ENCODE measurements at regions not wholly inside any gene's neighbourhood (a gene's known extent, or its start where the extent isn't known, plus 50 kb on each side); places are given as distances from the start of the nearest gene placed in this dataset.

- no peak for TF ChIP-seq CTCF (IDR thresholded peaks at IDR 0.05)
- no peak for TF ChIP-seq POLR2A (IDR thresholded peaks at IDR 0.05)
Measured at GRCh38 chr22:47762141-47762540, 999.7 kb downstream of the TBC1D22A start.

Measured in adrenal gland (tissue), 5 donors.